ENCODE measurements at regions not wholly inside any gene's neighbourhood (a gene's known extent, or its start where the extent isn't known, plus 50 kb on each side); places are given as distances from the start of the nearest gene placed in this dataset.

GRCh38 chr17:73984941-73985340, 218.5 kb upstream of the RPL38 start:
- no peak for DNase-seq (ENCODE audit: low read depth)

GRCh38 chr17:73985466-73986015, 217.9 kb upstream of the RPL38 start:
- DNase-seq (ENCODE audit: low read depth): no peak

GRCh38 chr17:73986641-73987177, 216.8 kb upstream of the RPL38 start:
- DNase-seq (ENCODE audit: low read depth): no peak

- no peak for DNase-seq (ENCODE audit: low read depth)
Observed at GRCh38 chr17:73987395-73987794, 216.1 kb upstream of the RPL38 start.

- DNase-seq (ENCODE audit: low read depth): no peak
Observed at GRCh38 chr17:73987845-73988509, 215.5 kb upstream of the RPL38 start.

GRCh38 chr17:73989671-73990070, 213.8 kb upstream of the RPL38 start:
- no peak for DNase-seq (ENCODE audit: low read depth)

GRCh38 chr17:73990290-73990689, 213.2 kb upstream of the RPL38 start:
- no peak for DNase-seq (ENCODE audit: low read depth)

GRCh38 chr17:73991260-73991659, 212.2 kb upstream of the RPL38 start:
- no peak for DNase-seq (ENCODE audit: low read depth)

- no peak for DNase-seq (ENCODE audit: low read depth)
Observed at GRCh38 chr17:73994946-73995345, 208.5 kb upstream of the RPL38 start.

- no peak for DNase-seq (ENCODE audit: low read depth)
Observed at GRCh38 chr17:73997059-73997458, 206.4 kb upstream of the RPL38 start.

GRCh38 chr17:73998249-73998648, 205.2 kb upstream of the RPL38 start:
- no peak for DNase-seq (ENCODE audit: low read depth)

- no peak for DNase-seq (ENCODE audit: low read depth)
Observed at GRCh38 chr17:73998653-73999645, 204.5 kb upstream of the RPL38 start.

GRCh38 chr17:74001145-74001544, 202.3 kb upstream of the RPL38 start:
- no peak for DNase-seq (ENCODE audit: low read depth)

- DNase-seq (ENCODE audit: low read depth): no peak
Observed at GRCh38 chr17:74002241-74002640, 201.2 kb upstream of the RPL38 start.

GRCh38 chr17:74004056-74004455, 199.4 kb upstream of the RPL38 start:
- no peak for DNase-seq (ENCODE audit: low read depth)

GRCh38 chr17:74005790-74006189, 197.7 kb upstream of the RPL38 start:
- no peak for DNase-seq (ENCODE audit: low read depth)

- no peak for DNase-seq (ENCODE audit: low read depth)
Observed at GRCh38 chr17:74006371-74006770, 197.1 kb upstream of the RPL38 start.

- DNase-seq (ENCODE audit: low read depth): no peak
Observed at GRCh38 chr17:74008196-74008595, 195.3 kb upstream of the RPL38 start.

GRCh38 chr17:74009056-74009625, 194.3 kb upstream of the RPL38 start:
- DNase-seq (ENCODE audit: low read depth): no peak

- no peak for DNase-seq (ENCODE audit: low read depth)
Observed at GRCh38 chr17:74010903-74011302, 192.6 kb upstream of the RPL38 start.

GRCh38 chr17:74011966-74012365, 191.5 kb upstream of the RPL38 start:
- no peak for DNase-seq (ENCODE audit: low read depth)

- no peak for DNase-seq (ENCODE audit: low read depth)
Observed at GRCh38 chr17:74012465-74012864, 191.0 kb upstream of the RPL38 start.

Data from GM04503 (cell line).